ENCODE measurements at regions not wholly inside any gene's neighbourhood (a gene's known extent, or its start where the extent isn't known, plus 50 kb on each side); places are given as distances from the start of the nearest gene placed in this dataset.

- Mint-ChIP-seq H3K27ac (peak overlapping the region in 1 of 3 experiments; percentile 77; a peak in 2 of 7 replicates), H3K27me3 (ENCODE audit: low read depth) (no peaks in the 10 kb centered on the region; the same call in 1 of the 2 replicates), H3K36me3 (ENCODE audit: insufficient read depth in 1 of 3, low read depth in 3 of 3) (no peaks in the 10 kb centered on the region; a peak in 1 of 7 replicates), H3K4me1 (0 out of 4 replicates have a peak, but pooled peaks cover 0 to 2% of the 10 kb centered on the region in 2 experiments), H3K9me3 (no peaks in the 10 kb centered on the region), H3K4me3 (no peak overlapping the region)
- H2AK5ac ChIP-seq (ENCODE audit: insufficient read length, low read length): no peak overlapping the region
- H3K23ac ChIP-seq (ENCODE audit: insufficient read length, low read depth, low read length): no peak overlapping the region
- H2BK5ac ChIP-seq (ENCODE audit: insufficient read length, low read length): no peak overlapping the region
- no peak overlapping the region for H2BK120ac ChIP-seq (ENCODE audit: low read depth, low read length, poor library complexity, severe bottlenecking)
- H3K23me2 ChIP-seq (ENCODE audit: insufficient read length, low read depth, low read length, poor library complexity, severe bottlenecking): no peaks in the 10 kb centered on the region
- no peak overlapping the region for H2BK15ac ChIP-seq (ENCODE audit: low read depth, low read length)
- H3K18ac ChIP-seq (ENCODE audit: insufficient read length, low read depth, low read length): no peak overlapping the region
- no peak overlapping the region for H3K4me2 ChIP-seq (ENCODE audit: insufficient read depth, insufficient read length, low read length)
- no peak overlapping the region for H3K14ac ChIP-seq (ENCODE audit: insufficient read depth, low read length)
- H3K9me3 ChIP-seq (ENCODE audit: control insufficient read depth, low read depth, low read length): no peaks in the 10 kb centered on the region
- no peaks in the 10 kb centered on the region for H3K79me1 ChIP-seq (ENCODE audit: insufficient read depth, low read depth, low read length, poor library complexity, severe bottlenecking)
- no peak overlapping the region for H3K4ac ChIP-seq (ENCODE audit: low read depth, low read length)
- H4K5ac ChIP-seq (ENCODE audit: insufficient read length, low read depth, low read length): no peak overlapping the region
- no peak for DNase-seq
- H2BK12ac ChIP-seq (ENCODE audit: insufficient read length, low read depth, low read length): no peak overlapping the region
- no peak overlapping the region for H4K91ac ChIP-seq (ENCODE audit: insufficient read length, low read depth, low read length)
- H3K27me3 ChIP-seq (ENCODE audit: insufficient read depth, low read length): no peaks in the 10 kb centered on the region
- no peak overlapping the region for H4K8ac ChIP-seq (replicated peaks; ENCODE audit: insufficient read length, low read depth, low read length)
- H3K56ac ChIP-seq (ENCODE audit: insufficient read length, low read depth, low read length): no peak overlapping the region
- no peak overlapping the region for H3T11ph ChIP-seq (ENCODE audit: low read length)
- TF ChIP-seq CTCF (conservative IDR thresholded peaks at IDR 0.05): no peak
- H4K20me1 ChIP-seq (ENCODE audit: control insufficient read depth, insufficient read depth, insufficient read length): no peaks in the 10 kb centered on the region
- H3K79me2 ChIP-seq (ENCODE audit: insufficient read depth, low read length): no peaks in the 10 kb centered on the region
- no peak overlapping the region for H2BK20ac ChIP-seq (ENCODE audit: low read depth, low read length, poor library complexity, severe bottlenecking)
- no peak overlapping the region for H2AFZ ChIP-seq (ENCODE audit: low read length)
- no CpG with 5 or more reads among the region's 5 CpGs for WGBS (ENCODE audit: extremely low coverage, insufficient read length, low lambda C conversion rate)
- no peaks in the 10 kb centered on the region for H3K4me1 ChIP-seq (ENCODE audit: insufficient read depth, low read length)
- H3K27ac ChIP-seq (ENCODE audit: insufficient read length, low read depth, low read length): no peak overlapping the region
- H3K9ac ChIP-seq (ENCODE audit: extremely low read depth, insufficient read length, low read length): no peak overlapping the region
These were observed 118.1 kb upstream of the ADCY1 start for GRCh38 chr7:45456105-45456504.
